ENCODE measurements at regions not wholly inside any gene's neighbourhood (a gene's known extent, or its start where the extent isn't known, plus 50 kb on each side); places are given as distances from the start of the nearest gene placed in this dataset.

GRCh38 chr12:131346555-131347344, 364.1 kb upstream of the SFSWAP start:
- no peak for DNase-seq

GRCh38 chr12:131347345-131347714, 363.6 kb upstream of the SFSWAP start:
- DNase-seq: no peak

- DNase-seq: no peak
These were observed 363.2 kb upstream of the SFSWAP start for GRCh38 chr12:131347732-131348131.

- no peak for DNase-seq
These were observed 362.7 kb upstream of the SFSWAP start for GRCh38 chr12:131348231-131348630.

- peak in 1 of 2 donors; percentile 21 for DNase-seq
These were observed 362.2 kb upstream of the SFSWAP start for GRCh38 chr12:131348646-131349045.

- no peak for DNase-seq
These were observed 361.3 kb upstream of the SFSWAP start for GRCh38 chr12:131349397-131350127.

- no peak for DNase-seq
These were observed 360.0 kb upstream of the SFSWAP start for GRCh38 chr12:131350943-131351318.

- no peak for DNase-seq
These were observed 359.4 kb upstream of the SFSWAP start for GRCh38 chr12:131351319-131352028.

GRCh38 chr12:131352296-131352900, 358.5 kb upstream of the SFSWAP start:
- DNase-seq: no peak

GRCh38 chr12:131353376-131353775, 357.5 kb upstream of the SFSWAP start:
- DNase-seq: no peak

- DNase-seq: no peak
These were observed 357.1 kb upstream of the SFSWAP start for GRCh38 chr12:131353826-131354225.

GRCh38 chr12:131355361-131356245, 355.3 kb upstream of the SFSWAP start:
- DNase-seq: no peak

GRCh38 chr12:131356485-131357184, 354.3 kb upstream of the SFSWAP start:
- no peak for DNase-seq

GRCh38 chr12:131357185-131357747, 353.6 kb upstream of the SFSWAP start:
- no peak for DNase-seq

GRCh38 chr12:131357920-131358319, 353.0 kb upstream of the SFSWAP start:
- no peak for DNase-seq

GRCh38 chr12:131362291-131363211, 348.3 kb upstream of the SFSWAP start:
- no peak for DNase-seq

GRCh38 chr12:131363393-131363792, 347.5 kb upstream of the SFSWAP start:
- no peak for DNase-seq

GRCh38 chr12:131363841-131364495, 346.9 kb upstream of the SFSWAP start:
- no peak for DNase-seq

All from hippocampal formation (tissue), 2 donors.